ENCODE measurements at regions not wholly inside any gene's neighbourhood (a gene's known extent, or its start where the extent isn't known, plus 50 kb on each side); places are given as distances from the start of the nearest gene placed in this dataset.

- TF ChIP-seq POLR2AphosphoS5 (IDR thresholded peaks at IDR 0.05), result no peak
- no peak for TF ChIP-seq CTCF (IDR thresholded peaks at IDR 0.05)
- no peak for TF ChIP-seq POLR2A (IDR thresholded peaks at IDR 0.05)
- Histone ChIP-seq H3K9me3 (no peaks in the 10 kb centered on the region), H3K27me3 (no peaks in the 10 kb centered on the region), H3K27ac (no peak overlapping the region), H3K4me3 (no peak overlapping the region), H3K36me3 (no peaks in the 10 kb centered on the region), H3K4me1 (no peaks in the 10 kb centered on the region)
- no peak for DNase-seq (ENCODE audit: low spot score in 2 of 2)
- intact Hi-C loops (cut with DNase I; ENCODE audit: low total_unique reads), result no loop called here
These were observed 176.9 kb upstream of the ARHGAP24 start for GRCh38 chr4:85298037-85298436.

GRCh38 chr4:85302193-85302736, 172.7 kb upstream of the ARHGAP24 start:
- Histone ChIP-seq H3K27ac (no peak overlapping the region), H3K9me3 (no peaks in the 10 kb centered on the region), H3K4me3 (no peak overlapping the region), H3K36me3 (no peaks in the 10 kb centered on the region), H3K27me3 (no peaks in the 10 kb centered on the region), H3K4me1 (no peaks in the 10 kb centered on the region)
- intact Hi-C loops (cut with DNase I; ENCODE audit: low total_unique reads), result no loop called here
- DNase-seq (ENCODE audit: low spot score in 2 of 2), result no peak
- no peak for TF ChIP-seq POLR2AphosphoS5 (IDR thresholded peaks at IDR 0.05)
- TF ChIP-seq POLR2A (IDR thresholded peaks at IDR 0.05), result no peak
- TF ChIP-seq CTCF (IDR thresholded peaks at IDR 0.05), result no peak

- no peak overlapping the region for H3K4me3 ChIP-seq
- H3K27ac ChIP-seq, result no peak overlapping the region
- H3K4me1 ChIP-seq, result no peaks in the 10 kb centered on the region
- H3K36me3 ChIP-seq, result no peaks in the 10 kb centered on the region
- intact Hi-C loops (cut with DNase I; ENCODE audit: low total_unique reads), result no loop called here
- TF ChIP-seq POLR2AphosphoS5 (IDR thresholded peaks at IDR 0.05) (no peak), POLR2A (IDR thresholded peaks at IDR 0.05) (no peak), CTCF (IDR thresholded peaks at IDR 0.05) (no peak)
- no peak for DNase-seq (ENCODE audit: low spot score in 2 of 2)
- H3K9me3 ChIP-seq, result no peaks in the 10 kb centered on the region
- no peaks in the 10 kb centered on the region for H3K27me3 ChIP-seq
These were observed 172.2 kb upstream of the ARHGAP24 start for GRCh38 chr4:85302756-85303155.

GRCh38 chr4:85318415-85318814, 156.5 kb upstream of the ARHGAP24 start:
- peaks cover 9 to 12% of the 10 kb centered on the region in 2 donors for H3K9me3 ChIP-seq
- H3K36me3 ChIP-seq, result no peaks in the 10 kb centered on the region
- H3K27ac ChIP-seq, result no peak overlapping the region
- H3K4me1 ChIP-seq, result no peaks in the 10 kb centered on the region
- TF ChIP-seq POLR2AphosphoS5 (IDR thresholded peaks at IDR 0.05) (no peak), CTCF (IDR thresholded peaks at IDR 0.05) (no peak), POLR2A (IDR thresholded peaks at IDR 0.05) (no peak)
- intact Hi-C loops (cut with DNase I; ENCODE audit: low total_unique reads), result no loop called here
- no peaks in the 10 kb centered on the region for H3K27me3 ChIP-seq
- no peak for DNase-seq (ENCODE audit: low spot score in 2 of 2)
- H3K4me3 ChIP-seq, result no peak overlapping the region

- no peak for DNase-seq (ENCODE audit: low spot score in 2 of 2)
- Histone ChIP-seq H3K36me3 (no peaks in the 10 kb centered on the region), H3K4me1 (no peaks in the 10 kb centered on the region), H3K27ac (no peak overlapping the region), H3K9me3 (no peaks in the 10 kb centered on the region), H3K27me3 (no peaks in the 10 kb centered on the region), H3K4me3 (no peak overlapping the region)
- intact Hi-C loops (cut with DNase I; ENCODE audit: low total_unique reads), result no loop called here
- TF ChIP-seq POLR2A (IDR thresholded peaks at IDR 0.05) (no peak), CTCF (IDR thresholded peaks at IDR 0.05) (no peak), POLR2AphosphoS5 (IDR thresholded peaks at IDR 0.05) (no peak)
These were observed 116.1 kb upstream of the ARHGAP24 start for GRCh38 chr4:85358831-85359230.
